ENCODE measurements at regions not wholly inside any gene's neighbourhood (a gene's known extent, or its start where the extent isn't known, plus 50 kb on each side); places are given as distances from the start of the nearest gene placed in this dataset.

DNA sequence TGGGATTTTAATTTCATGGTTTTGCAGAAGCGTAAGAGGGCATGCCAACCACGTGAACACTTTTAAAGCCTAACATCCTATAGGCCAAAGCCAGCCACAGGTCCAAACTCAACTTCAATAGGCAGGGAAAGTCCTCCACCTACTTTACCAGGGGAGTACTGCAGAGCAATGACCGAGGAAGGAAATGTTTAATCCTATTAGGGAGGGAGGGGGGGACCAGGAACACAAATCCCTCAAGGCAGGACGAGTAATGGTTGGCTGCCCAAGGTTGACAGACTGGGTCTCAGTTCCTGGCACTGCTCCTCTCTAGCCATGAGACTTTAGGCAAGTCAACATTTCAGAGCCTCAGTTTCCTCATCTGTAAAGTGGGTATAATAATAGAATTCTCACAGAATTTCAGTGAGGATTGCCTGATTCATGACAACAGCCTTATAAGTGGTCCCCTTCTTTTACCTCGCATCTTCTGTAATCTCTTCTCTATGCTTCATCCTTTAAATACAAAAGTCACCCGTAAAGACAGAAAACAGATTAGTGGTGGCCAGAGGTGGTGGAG lies 315.8 kb downstream of the HAPSTR1 start:
- no peak for FAIRE-seq
- H3K27me3 ChIP-seq (ENCODE audit: control insufficient read depth in 2 of 2, insufficient read depth in 2 of 2, low read length in 2 of 2): no peaks in the 10 kb centered on the region
- H3K4me3 ChIP-seq (replicated peaks in 1 of 3; ENCODE audit: insufficient read depth in 1 of 3, low read depth in 1 of 3, low read length in 3 of 3): no peak overlapping the region
- no peaks in the 10 kb centered on the region for H3K9me1 ChIP-seq (replicated peaks; ENCODE audit: control insufficient read depth, extremely low read depth, insufficient read depth, low read length)
- no peaks in the 10 kb centered on the region for H3K4me1 ChIP-seq (ENCODE audit: control insufficient read depth, extremely low read depth, insufficient read depth, low read length)
- TF ChIP-seq EZH2 (IDR thresholded peaks at IDR 0.05; ENCODE audit: borderline replicate concordance, low read depth, low read length, severe bottlenecking): no peak
- no peak for TF ChIP-seq JUN (IDR thresholded peaks at IDR 0.05; ENCODE audit: borderline replicate concordance, insufficient read depth, insufficient read length, low read depth)
- TF ChIP-seq MYC (IDR thresholded peaks at IDR 0.05; ENCODE audit: low read depth, low read length): no peak
- TF ChIP-seq FOS (IDR thresholded peaks at IDR 0.05; ENCODE audit: borderline replicate concordance, insufficient read depth, low read length): no peak
- TF ChIP-seq, protein P1, sequence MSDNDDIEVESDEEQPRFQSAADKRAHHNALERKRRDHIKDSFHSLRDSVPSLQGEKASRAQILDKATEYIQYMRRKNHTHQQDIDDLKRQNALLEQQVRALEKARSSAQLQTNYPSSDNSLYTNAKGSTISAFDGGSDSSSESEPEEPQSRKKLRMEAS (IDR thresholded peaks at IDR 0.05; ENCODE audit: insufficient read depth, insufficient read length): no peak
- no peak for TF ChIP-seq POLR2AphosphoS5 (IDR thresholded peaks at IDR 0.05; ENCODE audit: insufficient read depth, low read depth, low read length)
- no peak for TF ChIP-seq GATA2 (IDR thresholded peaks at IDR 0.05; ENCODE audit: insufficient read depth, insufficient read length, low read depth, low read length)
- TF ChIP-seq, protein P2, sequence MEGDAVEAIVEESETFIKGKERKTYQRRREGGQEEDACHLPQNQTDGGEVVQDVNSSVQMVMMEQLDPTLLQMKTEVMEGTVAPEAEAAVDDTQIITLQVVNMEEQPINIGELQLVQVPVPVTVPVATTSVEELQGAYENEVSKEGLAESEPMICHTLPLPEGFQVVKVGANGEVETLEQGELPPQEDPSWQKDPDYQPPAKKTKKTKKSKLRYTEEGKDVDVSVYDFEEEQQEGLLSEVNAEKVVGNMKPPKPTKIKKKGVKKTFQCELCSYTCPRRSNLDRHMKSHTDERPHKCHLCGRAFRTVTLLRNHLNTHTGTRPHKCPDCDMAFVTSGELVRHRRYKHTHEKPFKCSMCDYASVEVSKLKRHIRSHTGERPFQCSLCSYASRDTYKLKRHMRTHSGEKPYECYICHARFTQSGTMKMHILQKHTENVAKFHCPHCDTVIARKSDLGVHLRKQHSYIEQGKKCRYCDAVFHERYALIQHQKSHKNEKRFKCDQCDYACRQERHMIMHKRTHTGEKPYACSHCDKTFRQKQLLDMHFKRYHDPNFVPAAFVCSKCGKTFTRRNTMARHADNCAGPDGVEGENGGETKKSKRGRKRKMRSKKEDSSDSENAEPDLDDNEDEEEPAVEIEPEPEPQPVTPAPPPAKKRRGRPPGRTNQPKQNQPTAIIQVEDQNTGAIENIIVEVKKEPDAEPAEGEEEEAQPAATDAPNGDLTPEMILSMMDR (IDR thresholded peaks at IDR 0.05; ENCODE audit: extremely low read depth in 1 of 2, insufficient read depth in 1 of 2, low read depth in 1 of 2, low read length in 2 of 2): no peak
- no peak for TF ChIP-seq POLR2A (IDR thresholded peaks at IDR 0.05; ENCODE audit: low read depth, low read length)
- no TSS peak for BruUV-seq (replicated peaks)
- no peak overlapping the region for H3K9ac ChIP-seq (replicated peaks; ENCODE audit: extremely low read depth, insufficient read depth, low read length)
- H3K79me2 ChIP-seq (ENCODE audit: control insufficient read depth, insufficient read depth, low read length): no peaks in the 10 kb centered on the region
- no peak overlapping the region for H3K27ac ChIP-seq (ENCODE audit: insufficient read depth, low read depth, low read length)
- no peak overlapping the region for H3K4me2 ChIP-seq (ENCODE audit: insufficient read depth, low read length)
- intact Hi-C loops (cut with micrococcal nuclease) (no loop called here), dilution Hi-C loops (cut with MboI; ENCODE audit: extremely low pct_ligation_motif_present, low sequenced_read_pairs) (no loop called here)
- H2AFZ ChIP-seq (ENCODE audit: low read depth, low read length): no peak overlapping the region
- H4K20me1 ChIP-seq (replicated peaks; ENCODE audit: control insufficient read depth, extremely low read depth, insufficient read depth, low read length): no peaks in the 10 kb centered on the region
- no peak for DNase-seq (ENCODE audit: low read depth, low spot score)
- CTCF ChIA-PET: no interaction called here
- H3K9me3 ChIP-seq (replicated peaks; ENCODE audit: control insufficient read depth, insufficient read depth, low read length): no peaks in the 10 kb centered on the region
- no peaks in the 10 kb centered on the region for H3K36me3 ChIP-seq (ENCODE audit: control insufficient read depth in 2 of 2, extremely low read depth in 1 of 2, insufficient read depth in 2 of 2, low read length in 2 of 2)
- POLR2A ChIA-PET: no interaction called here
